Lung (tissue), 11 donors: ENCODE measurements at regions not wholly inside any gene's neighbourhood (a gene's known extent, or its start where the extent isn't known, plus 50 kb on each side); places are given as distances from the start of the nearest gene placed in this dataset.

Experiments used
- ATAC-seq: fragments of 200-7000 bp; cut with Tn5 transposase; one replicate; pipeline ENCODE4 v1.9.1; 2020; ENCODE audit warnings: moderate number of reproducible peaks; ENCODE audit not compliant: insufficient read depth, low FRiP score
- DNase-seq, 3 donors: peaks; one replicate each; pipeline ENCODE4 v3.0.0-alpha.2; 2013 to 2017
- H3K27ac ChIP-seq, 2 donors: one replicate each; pipeline ENCODE4 v1.5.1; 2013; ENCODE audit warnings: mild to moderate bottlenecking in 2 of 2, moderate library complexity in 2 of 2, control low read depth in 1 of 2, inconsistent platforms in 1 of 2, low read depth in 1 of 2, low read length in 1 of 2
- H3K27me3 ChIP-seq, 3 donors: one replicate each; pipeline ENCODE4 v1.5.1; 2013; ENCODE audit warnings: low read length in 2 of 3; ENCODE audit not compliant: control insufficient read depth in 3 of 3, insufficient read depth in 3 of 3
- H3K36me3 ChIP-seq, 4 donors: one replicate each; pipeline ENCODE4 v1.5.1; 2013; ENCODE audit warnings: low read length in 4 of 4, mild to moderate bottlenecking in 1 of 4, moderate library complexity in 1 of 4; ENCODE audit not compliant: control insufficient read depth in 4 of 4, insufficient read depth in 4 of 4
- H3K4me1 ChIP-seq, 5 donors: one replicate each; pipeline ENCODE4 v1.5.1; 2013; ENCODE audit warnings: low read length in 5 of 5, mild to moderate bottlenecking in 2 of 5, moderate library complexity in 1 of 5; ENCODE audit not compliant: control insufficient read depth in 5 of 5, insufficient read depth in 5 of 5
- H3K4me3 ChIP-seq: one replicate; pipeline ENCODE4 v1.5.1; 2013; ENCODE audit warnings: mild to moderate bottlenecking, control low read depth, moderate library complexity
- H3K9ac ChIP-seq, 2 donors: one replicate each; pipeline ENCODE4 v1.5.1; 2013; ENCODE audit warnings: low read length in 2 of 2, control low read depth in 1 of 2; ENCODE audit not compliant: insufficient read depth in 1 of 2
- H3K9me3 ChIP-seq, 4 donors: one replicate each; pipeline ENCODE4 v1.5.1; 2013; ENCODE audit warnings: low read length in 3 of 4, mild to moderate bottlenecking in 1 of 4, moderate library complexity in 1 of 4; ENCODE audit not compliant: control insufficient read depth in 4 of 4, insufficient read depth in 3 of 4
- CTCF ChIP-seq: IDR thresholded peaks from 2 replicates; pipeline ENCODE4 v1.5.1; 2012; ENCODE audit warnings: mild to moderate bottlenecking; ENCODE audit errors: control extremely low read depth, extremely low read depth
- WGBS, 2 donors: extraction: QIAGEN DNeasy Blood & Tissue Kit; methylation state at CpG; one replicate each; pipeline ENCODE4 v1.1.7; 2013; 5-methylcytosine and 5-hydroxymethylcytosine counted together
- donor health status: control.
- donor health status: control.
- donor health status: Bipolar disorder and iron deficiency.
- donor health status: healthy.
- donor health status: DM: yes; HTN: yes; CAD: no.

DNA sequence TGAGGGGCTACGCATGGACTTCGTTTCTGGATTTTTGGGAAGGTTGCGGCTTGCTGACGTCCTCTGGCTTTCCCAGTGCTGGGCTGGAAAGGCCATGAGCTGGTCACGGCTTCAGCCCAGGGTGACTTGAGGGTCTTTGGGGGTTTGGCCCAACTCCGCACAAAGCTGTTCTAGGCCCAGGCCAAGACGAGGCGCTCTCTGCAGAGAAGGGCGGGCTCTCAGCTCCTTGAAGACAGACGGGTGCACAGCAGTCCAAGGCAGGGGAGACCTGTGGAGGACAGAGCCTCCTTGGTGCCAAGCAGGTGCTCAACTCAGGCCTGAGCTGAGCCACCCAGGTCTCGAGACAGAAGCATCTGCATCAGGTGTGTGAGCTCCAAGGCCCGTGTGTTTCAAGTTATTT lies 1003.7 kb downstream of the BRD1 start:
- ATAC-seq (no peak), DNase-seq (no peak)
- TF ChIP-seq CTCF: no peak
- Histone ChIP-seq H3K27me3 (peaks cover 0 to 2% (median 0%) of the 10 kb centered on the region in 3 donors), H3K36me3 (no peaks in the 10 kb centered on the region), H3K4me3 (no peak overlapping the region), H3K4me1 (peaks cover 0 to 7% (median 0%) of the 10 kb centered on the region in 5 donors), H3K9ac (no peak overlapping the region), H3K27ac (no peak overlapping the region), H3K9me3 (peaks cover 0 to 2% (median 0%) of the 10 kb centered on the region in 4 donors)
- 83 to 89% methylated on average over 12 of the region's 12 CpGs for WGBS, 2 donors

GRCh38 chr22:48822278-48823233 lies 1005.1 kb downstream of the BRD1 start:
- ATAC-seq: no peak
- no peak for DNase-seq
- Histone ChIP-seq H3K4me1 (peaks cover 0 to 7% (median 0%) of the 10 kb centered on the region in 5 donors), H3K36me3 (no peaks in the 10 kb centered on the region), H3K4me3 (no peak overlapping the region), H3K27me3 (peaks cover 0 to 2% (median 0%) of the 10 kb centered on the region in 3 donors), H3K9me3 (peaks cover 0 to 2% (median 0%) of the 10 kb centered on the region in 4 donors), H3K9ac (no peak overlapping the region), H3K27ac (no peak overlapping the region)
- TF ChIP-seq CTCF: no peak
- WGBS, 2 donors: 90 to 96% methylated on average over 19 of the region's 19 CpGs

- Histone ChIP-seq H3K36me3 (no peaks in the 10 kb centered on the region), H3K4me1 (peaks cover 0 to 7% (median 0%) of the 10 kb centered on the region in 5 donors), H3K9me3 (peaks cover 0 to 2% (median 0%) of the 10 kb centered on the region in 4 donors), H3K27me3 (peaks cover 0 to 2% (median 0%) of the 10 kb centered on the region in 3 donors), H3K9ac (no peak overlapping the region), H3K4me3 (no peak overlapping the region), H3K27ac (no peak overlapping the region)
- DNase-seq (no peak), ATAC-seq (no peak)
- TF ChIP-seq CTCF: no peak
- 89 to 91% methylated on average over 10 of the region's 10 CpGs for WGBS, 2 donors
Measured at GRCh38 chr22:48821727-48822126, 1005.9 kb downstream of the BRD1 start.
